Suprapubic skin (tissue), 3 donors: ENCODE measurements at regions not wholly inside any gene's neighbourhood (a gene's known extent, or its start where the extent isn't known, plus 50 kb on each side); places are given as distances from the start of the nearest gene placed in this dataset.

Source experiments
- CTCF ChIP-seq, 2 donors: fragments of 200-600 bp in 1 of 2; fragments of 450-650 bp in 1 of 2; sonication (generic) in 1 of 2; IDR thresholded peaks; one replicate each; pipeline ENCODE4 v1.5.1; 2016 to 2019; ENCODE audit warnings: antibody characterized with exemption in 2 of 2, mild to moderate bottlenecking in 1 of 2, moderate library complexity in 1 of 2
- POLR2A ChIP-seq, 2 donors: fragments of 450-650 bp; IDR thresholded peaks; one replicate each; pipeline ENCODE4 v1.6.1; 2017; ENCODE audit warnings: antibody characterized with exemption in 2 of 2, mild to moderate bottlenecking in 2 of 2, moderate library complexity in 2 of 2

- no peak for TF ChIP-seq POLR2A (IDR thresholded peaks at IDR 0.05)
- TF ChIP-seq CTCF (IDR thresholded peaks at IDR 0.05): no peak
These were observed 557.7 kb upstream of the SGO1 start for GRCh38 chr3:20743553-20744321.
